H1 (cell line): ENCODE measurements at regions not wholly inside any gene's neighbourhood (a gene's known extent, or its start where the extent isn't known, plus 50 kb on each side); places are given as distances from the start of the nearest gene placed in this dataset.

Experiments
- CHD1 ChIP-seq: IDR thresholded peaks from 2 replicates; pipeline ENCODE4 v1.6.1; 2012; ENCODE audit warnings: low read depth, low read length, improper control_type of control experiment
- CTCF ChIP-seq, 3 experiments: IDR thresholded peaks; 1 replicate in 2 of 3; 2 replicates in 1 of 3; pipeline versions ENCODE4 v1.5.1 to v1.6.1; 2011; ENCODE audit warnings: low read length in 3 of 3, mild to moderate bottlenecking in 3 of 3, inconsistent platforms in 2 of 3, low read depth in 1 of 3, moderate library complexity in 1 of 3; ENCODE audit not compliant: insufficient read depth in 1 of 3; ENCODE audit errors: control extremely low read depth in 1 of 3
- GTF2F1 ChIP-seq: IDR thresholded peaks from 2 replicates; pipeline ENCODE4 v1.6.1; 2012; ENCODE audit warnings: low read depth, low read length, improper control_type of control experiment, borderline replicate concordance
- KDM1A ChIP-seq: fragments of 200-600, 300-600 bp; sonication (generic); IDR thresholded peaks from 2 replicates; pipeline ENCODE4 v1.7.1; 2016; ENCODE audit warnings: mild to moderate bottlenecking, low read length, borderline replicate concordance
- PHF8 ChIP-seq: fragments of 200-600 bp; sonication (generic); conservative IDR thresholded peaks from 2 replicates; pipeline ENCODE4 v1.7.1; 2012; ENCODE audit warnings: low read depth, mild to moderate bottlenecking, inconsistent platforms, low read length, moderate library complexity
- POLR2AphosphoS5 ChIP-seq: IDR thresholded peaks from 2 replicates; pipeline ENCODE4 v1.6.1; 2011; ENCODE audit warnings: low read depth, low read length
- TAF1 ChIP-seq: IDR thresholded peaks from 2 replicates; pipeline ENCODE4 v1.6.1; 2011; ENCODE audit warnings: mild to moderate bottlenecking, low read depth, low read length
- TCF12 ChIP-seq: IDR thresholded peaks from 2 replicates; pipeline ENCODE4 v1.6.1; 2011; ENCODE audit warnings: low read depth, mild to moderate bottlenecking, low read length
- TF ChIP-seq, protein P1 (sequence below): IDR thresholded peaks from 2 replicates; pipeline ENCODE4 v1.6.1; 2012; ENCODE audit warnings: inconsistent platforms

DNA sequence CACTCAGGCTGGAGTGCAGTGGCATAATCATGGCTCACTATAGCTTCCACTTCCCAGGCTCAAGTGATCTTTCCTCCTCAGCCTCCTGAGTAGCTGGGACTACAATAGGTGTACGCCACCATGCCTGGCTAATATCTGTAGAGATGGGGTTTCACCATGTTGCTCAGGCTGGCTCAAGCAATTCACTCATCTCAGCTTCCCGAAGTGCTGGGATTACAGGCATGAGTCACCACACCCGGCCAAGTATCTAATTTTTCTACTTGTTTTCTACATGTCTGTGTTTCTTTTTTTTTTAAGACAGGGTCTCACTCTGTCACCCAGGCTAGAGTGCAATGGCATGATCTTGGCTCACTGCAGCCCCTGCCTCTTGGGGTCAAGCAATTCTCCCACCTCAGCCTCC is 119.7 kb upstream of the MED13L start:
- TF ChIP-seq CTCF (IDR thresholded peaks at IDR 0.05; ENCODE audit: control extremely low read depth in 1 of 3, insufficient read depth in 1 of 3, low read depth in 1 of 3, low read length in 3 of 3) (no peak), CHD1 (no peak), PHF8 (no peak), TCF12 (no peak), GTF2F1 (no peak), KDM1A (no peak), POLR2AphosphoS5 (no peak), TAF1 (no peak)
- TF ChIP-seq, protein P1, sequence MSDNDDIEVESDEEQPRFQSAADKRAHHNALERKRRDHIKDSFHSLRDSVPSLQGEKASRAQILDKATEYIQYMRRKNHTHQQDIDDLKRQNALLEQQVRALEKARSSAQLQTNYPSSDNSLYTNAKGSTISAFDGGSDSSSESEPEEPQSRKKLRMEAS = no peak
